ENCODE measurements at regions not wholly inside any gene's neighbourhood (a gene's known extent, or its start where the extent isn't known, plus 50 kb on each side); places are given as distances from the start of the nearest gene placed in this dataset.

GRCh38 chr5:28822071-28822470 is 1783.7 kb upstream of the CDH9 start:
- POLR2A ChIA-PET, result no interaction called here
- Histone ChIP-seq H4K20me1 (ENCODE audit: insufficient read depth, low read length) (no peaks in the 10 kb centered on the region), H3K4me1 (ENCODE audit: insufficient read depth, low read length, poor library complexity, severe bottlenecking) (no peaks in the 10 kb centered on the region), H3K9me3 (ENCODE audit: low read length) (0 out of 2 replicates have a peak, but pooled peaks cover 12% of the 10 kb centered on the region), H3K4me3 (ENCODE audit: low read depth, low read length, poor library complexity, severe bottlenecking) (no peak overlapping the region), H3K9me2 (ENCODE audit: insufficient read depth, low read length) (no peaks in the 10 kb centered on the region), H3K27ac (ENCODE audit: low read depth, low read length, poor library complexity, severe bottlenecking) (no peak overlapping the region), H3K36me3 (ENCODE audit: insufficient read depth, low read length) (no peaks in the 10 kb centered on the region), H3K79me2 (ENCODE audit: insufficient read depth, low read depth, low read length) (no peaks in the 10 kb centered on the region), H2AFZ (ENCODE audit: low read length) (no peak overlapping the region), H3K4me2 (ENCODE audit: low read length) (no peak overlapping the region)
- TF ChIP-seq CTCF (conservative IDR thresholded peaks at IDR 0.05; ENCODE audit: low read length), result no peak
- no peak for TF ChIP-seq EZH2phosphoT487 (IDR thresholded peaks at IDR 0.05; ENCODE audit: borderline replicate concordance, low read depth, low read length)
- BruUV-seq (replicated peaks), result no TSS peak
- CTCF ChIA-PET (ENCODE audit: unreplicated experiment), result no interaction called here
- intact Hi-C loops (cut with micrococcal nuclease; ENCODE audit: unreplicated experiment), result no loop called here
- no peak for DNase-seq (ENCODE audit: low spot score)

- Histone ChIP-seq H2AFZ (ENCODE audit: low read length) (no peak overlapping the region), H3K9me2 (ENCODE audit: insufficient read depth, low read length) (no peaks in the 10 kb centered on the region)
- CTCF ChIA-PET (ENCODE audit: unreplicated experiment), result no interaction called here
Measured at GRCh38 chr5:28810751-28811136, 1772.4 kb upstream of the CDH9 start.

More at GRCh38 chr5:28810751-28811136, 1772.4 kb upstream of the CDH9 start:
- Histone ChIP-seq H3K27ac (ENCODE audit: low read depth, low read length, poor library complexity, severe bottlenecking) (no peak overlapping the region), H3K4me2 (ENCODE audit: low read length) (no peak overlapping the region), H3K4me1 (ENCODE audit: insufficient read depth, low read length, poor library complexity, severe bottlenecking) (no peaks in the 10 kb centered on the region), H4K20me1 (ENCODE audit: insufficient read depth, low read length) (no peaks in the 10 kb centered on the region), H3K79me2 (ENCODE audit: insufficient read depth, low read depth, low read length) (no peaks in the 10 kb centered on the region), H3K4me3 (ENCODE audit: low read depth, low read length, poor library complexity, severe bottlenecking) (no peak overlapping the region), H3K36me3 (ENCODE audit: insufficient read depth, low read length) (no peaks in the 10 kb centered on the region), H3K9me3 (ENCODE audit: low read length) (peaks cover 4% of the 10 kb centered on the region; the same call in 1 of the 2 replicates)
- POLR2A ChIA-PET, result interaction anchor here (0.7 kb wide), 1 partner anchor 316 kb away, joined by 4 read pairs; no protein-coding TSS in a partner anchor
- no peak for TF ChIP-seq EZH2phosphoT487 (IDR thresholded peaks at IDR 0.05; ENCODE audit: borderline replicate concordance, low read depth, low read length)
- no peak for TF ChIP-seq CTCF (conservative IDR thresholded peaks at IDR 0.05; ENCODE audit: low read length)
- intact Hi-C loops (cut with micrococcal nuclease; ENCODE audit: unreplicated experiment), result no loop called here
- no peak for DNase-seq (ENCODE audit: low spot score)
- no TSS peak for BruUV-seq (replicated peaks)

Data from OCI-LY7 (cell line).